Activated naive CD8-positive, alpha-beta T cell (primary cell): ENCODE measurements at regions not wholly inside any gene's neighbourhood (a gene's known extent, or its start where the extent isn't known, plus 50 kb on each side); places are given as distances from the start of the nearest gene placed in this dataset.

ENCODE experiments used
- H3K27ac Mint-ChIP-seq: one replicate; pipeline ENCODE4 v1.8.0; 2021; ENCODE audit warnings: mixed read lengths
- H3K27me3 Mint-ChIP-seq: one replicate; pipeline ENCODE4 v1.8.0; 2021; ENCODE audit warnings: mixed read lengths
- H3K36me3 Mint-ChIP-seq: one replicate; pipeline ENCODE4 v1.8.0; 2021; ENCODE audit warnings: mixed read lengths
- H3K4me1 Mint-ChIP-seq: one replicate; pipeline ENCODE4 v1.8.0; 2021; ENCODE audit warnings: low read depth, mixed read lengths
- H3K4me3 Mint-ChIP-seq: one replicate; pipeline ENCODE4 v1.8.0; 2021; ENCODE audit warnings: mild to moderate bottlenecking, mixed read lengths
- H3K9me3 Mint-ChIP-seq: one replicate; pipeline ENCODE4 v1.8.0; 2021; ENCODE audit warnings: low read depth, mixed read lengths

- H3K4me1 Mint-ChIP-seq, result no peaks in the 10 kb centered on the region
- no peak overlapping the region for H3K27ac Mint-ChIP-seq
- no peaks in the 10 kb centered on the region for H3K9me3 Mint-ChIP-seq
- H3K4me3 Mint-ChIP-seq, result no peak overlapping the region
- no peaks in the 10 kb centered on the region for H3K36me3 Mint-ChIP-seq
- H3K27me3 Mint-ChIP-seq, result peaks cover 2% of the 10 kb centered on the region
Measured at GRCh38 chr9:85230081-85230480, 511.7 kb downstream of the AGTPBP1 start.

DNA sequence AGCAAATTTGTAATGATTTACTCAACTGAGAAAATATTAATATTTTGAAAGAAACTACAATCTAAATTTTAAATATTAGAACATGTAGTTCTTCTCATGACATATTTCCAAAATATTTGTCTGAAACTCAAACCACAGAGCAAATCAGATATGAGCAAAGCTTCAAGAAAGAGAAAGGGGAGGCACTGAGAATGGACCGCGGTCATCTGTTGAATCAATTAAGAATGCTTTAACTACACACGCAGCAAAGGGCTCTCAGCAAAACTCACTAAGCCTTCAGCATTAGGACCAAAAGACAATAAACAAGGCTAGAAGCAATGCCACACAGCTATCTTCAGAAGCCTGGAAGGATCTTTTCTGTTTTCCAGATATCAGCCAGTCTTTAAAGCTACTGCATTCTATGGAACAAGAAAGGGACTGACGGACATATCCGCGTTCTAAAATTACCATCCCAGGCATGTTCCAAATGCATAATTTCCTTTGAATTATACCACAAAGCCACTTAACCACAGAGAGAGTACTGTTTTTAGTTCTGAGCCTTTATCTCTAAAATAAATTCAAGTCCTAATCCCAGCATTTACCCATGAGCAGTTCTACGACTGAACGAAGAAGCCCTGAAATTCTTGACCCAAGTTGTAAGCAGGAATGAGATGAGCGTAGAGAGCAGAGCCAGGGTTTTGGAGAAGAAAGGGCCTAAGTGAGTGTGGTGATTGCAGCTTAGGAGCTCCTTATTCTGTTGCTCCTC, 513.5 kb downstream of the AGTPBP1 start:
- Mint-ChIP-seq H3K4me1 (no peaks in the 10 kb centered on the region), H3K27ac (no peak overlapping the region), H3K27me3 (peaks cover 2% of the 10 kb centered on the region)

DNA sequence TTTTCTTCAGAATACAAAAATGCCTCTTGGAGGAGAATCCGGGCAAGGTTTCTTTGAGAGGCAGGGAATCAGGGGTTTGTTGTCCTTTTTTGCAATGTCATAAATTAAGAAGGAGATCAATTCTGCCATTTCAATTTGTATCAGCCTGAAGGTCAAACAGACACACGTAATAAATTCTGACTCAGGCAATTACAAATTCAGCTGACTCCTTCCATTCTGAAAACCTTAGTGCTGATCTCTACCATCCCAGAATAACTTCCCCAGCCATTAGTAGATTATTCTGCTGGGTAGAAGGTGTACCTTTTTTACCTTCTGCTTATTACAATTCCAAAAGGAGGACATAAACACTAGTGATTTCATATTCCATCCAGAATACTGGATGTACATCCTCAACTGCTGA, 516.6 kb downstream of the AGTPBP1 start:
- Mint-ChIP-seq H3K27ac (no peak overlapping the region), H3K4me3 (no peak overlapping the region), H3K27me3 (no peaks in the 10 kb centered on the region), H3K4me1 (no peaks in the 10 kb centered on the region), H3K36me3 (no peaks in the 10 kb centered on the region), H3K9me3 (no peaks in the 10 kb centered on the region)

More for the DNA sequence above, 513.5 kb downstream of the AGTPBP1 start:
- Mint-ChIP-seq H3K9me3 (no peaks in the 10 kb centered on the region), H3K4me3 (no peak overlapping the region), H3K36me3 (no peaks in the 10 kb centered on the region)

GRCh38 chr9:85224729-85225128, 517.0 kb downstream of the AGTPBP1 start:
- H3K36me3 Mint-ChIP-seq, result no peaks in the 10 kb centered on the region
- H3K27ac Mint-ChIP-seq, result no peak overlapping the region
- no peaks in the 10 kb centered on the region for H3K4me1 Mint-ChIP-seq
- no peaks in the 10 kb centered on the region for H3K9me3 Mint-ChIP-seq
- H3K4me3 Mint-ChIP-seq, result no peak overlapping the region
- no peaks in the 10 kb centered on the region for H3K27me3 Mint-ChIP-seq

DNA sequence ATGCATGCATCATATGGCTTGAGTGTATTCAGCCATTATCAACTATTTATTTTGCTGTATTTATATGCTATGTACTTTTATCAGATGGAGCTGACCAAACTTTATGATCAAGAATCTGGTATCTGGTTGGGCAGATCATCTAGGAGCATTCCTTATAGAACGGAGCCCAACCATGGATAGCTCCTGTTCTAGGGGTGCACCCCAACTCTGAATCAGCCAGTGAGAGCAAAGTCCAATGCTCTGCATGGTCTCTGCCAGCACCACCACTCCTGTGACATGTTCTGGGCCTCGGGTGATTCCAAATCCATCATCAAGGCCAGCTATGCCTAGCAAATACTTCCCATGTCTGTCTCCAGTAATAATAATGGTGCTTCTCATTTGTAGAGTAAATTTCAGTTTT, 517.5 kb downstream of the AGTPBP1 start:
- Mint-ChIP-seq H3K9me3 (no peaks in the 10 kb centered on the region), H3K27ac (no peak overlapping the region), H3K27me3 (no peaks in the 10 kb centered on the region), H3K4me3 (no peak overlapping the region), H3K4me1 (no peaks in the 10 kb centered on the region), H3K36me3 (no peaks in the 10 kb centered on the region)

DNA sequence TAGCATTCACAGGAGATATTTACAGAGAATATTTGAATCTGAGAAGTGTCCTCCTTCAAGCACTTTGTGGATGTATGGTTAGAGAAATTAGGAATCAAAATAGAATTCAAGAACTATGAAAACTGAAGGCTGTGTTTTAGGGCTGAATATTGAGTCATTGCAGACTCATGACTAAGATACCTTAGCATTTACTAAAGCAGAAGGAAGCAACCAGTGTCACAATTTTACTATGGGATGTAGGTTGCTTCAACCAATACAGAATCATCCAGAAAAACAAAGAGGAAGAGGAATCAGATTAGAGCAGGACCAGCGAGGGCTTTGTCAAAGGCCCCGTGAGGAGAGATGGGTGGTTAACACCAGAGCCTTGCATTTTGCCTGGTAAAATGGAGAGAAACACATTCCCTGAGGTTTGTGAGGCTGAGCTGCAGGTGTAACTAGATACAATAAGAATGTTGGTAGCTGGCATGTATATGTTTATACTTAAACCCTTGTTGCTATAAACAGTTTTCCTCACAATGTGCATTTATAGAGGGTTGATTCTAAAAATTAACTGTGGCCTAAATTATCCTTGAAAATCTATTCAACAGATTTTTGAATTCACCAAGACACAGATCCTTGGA, 518.1 kb downstream of the AGTPBP1 start:
- H3K4me1 Mint-ChIP-seq, result no peaks in the 10 kb centered on the region
- H3K36me3 Mint-ChIP-seq, result no peaks in the 10 kb centered on the region
- no peak overlapping the region for H3K27ac Mint-ChIP-seq
- no peaks in the 10 kb centered on the region for H3K9me3 Mint-ChIP-seq
- H3K27me3 Mint-ChIP-seq, result no peaks in the 10 kb centered on the region
- no peak overlapping the region for H3K4me3 Mint-ChIP-seq

GRCh38 chr9:85216601-85217000, 525.2 kb downstream of the AGTPBP1 start:
- no peak overlapping the region for H3K4me3 Mint-ChIP-seq

GRCh38 chr9:85215961-85216360, 525.8 kb downstream of the AGTPBP1 start:
- Mint-ChIP-seq H3K9me3 (no peaks in the 10 kb centered on the region), H3K4me3 (no peak overlapping the region), H3K27ac (no peak overlapping the region), H3K27me3 (peaks cover 3% of the 10 kb centered on the region), H3K36me3 (no peaks in the 10 kb centered on the region), H3K4me1 (no peaks in the 10 kb centered on the region)

More at GRCh38 chr9:85216601-85217000, 525.2 kb downstream of the AGTPBP1 start:
- Mint-ChIP-seq H3K27ac (no peak overlapping the region), H3K27me3 (peaks cover 3% of the 10 kb centered on the region), H3K9me3 (no peaks in the 10 kb centered on the region), H3K36me3 (no peaks in the 10 kb centered on the region), H3K4me1 (no peaks in the 10 kb centered on the region)

GRCh38 chr9:85215416-85215815, 526.3 kb downstream of the AGTPBP1 start:
- Mint-ChIP-seq H3K4me3 (no peak overlapping the region), H3K27me3 (peaks cover 3% of the 10 kb centered on the region), H3K36me3 (no peaks in the 10 kb centered on the region), H3K9me3 (no peaks in the 10 kb centered on the region), H3K4me1 (no peaks in the 10 kb centered on the region), H3K27ac (no peak overlapping the region)

DNA sequence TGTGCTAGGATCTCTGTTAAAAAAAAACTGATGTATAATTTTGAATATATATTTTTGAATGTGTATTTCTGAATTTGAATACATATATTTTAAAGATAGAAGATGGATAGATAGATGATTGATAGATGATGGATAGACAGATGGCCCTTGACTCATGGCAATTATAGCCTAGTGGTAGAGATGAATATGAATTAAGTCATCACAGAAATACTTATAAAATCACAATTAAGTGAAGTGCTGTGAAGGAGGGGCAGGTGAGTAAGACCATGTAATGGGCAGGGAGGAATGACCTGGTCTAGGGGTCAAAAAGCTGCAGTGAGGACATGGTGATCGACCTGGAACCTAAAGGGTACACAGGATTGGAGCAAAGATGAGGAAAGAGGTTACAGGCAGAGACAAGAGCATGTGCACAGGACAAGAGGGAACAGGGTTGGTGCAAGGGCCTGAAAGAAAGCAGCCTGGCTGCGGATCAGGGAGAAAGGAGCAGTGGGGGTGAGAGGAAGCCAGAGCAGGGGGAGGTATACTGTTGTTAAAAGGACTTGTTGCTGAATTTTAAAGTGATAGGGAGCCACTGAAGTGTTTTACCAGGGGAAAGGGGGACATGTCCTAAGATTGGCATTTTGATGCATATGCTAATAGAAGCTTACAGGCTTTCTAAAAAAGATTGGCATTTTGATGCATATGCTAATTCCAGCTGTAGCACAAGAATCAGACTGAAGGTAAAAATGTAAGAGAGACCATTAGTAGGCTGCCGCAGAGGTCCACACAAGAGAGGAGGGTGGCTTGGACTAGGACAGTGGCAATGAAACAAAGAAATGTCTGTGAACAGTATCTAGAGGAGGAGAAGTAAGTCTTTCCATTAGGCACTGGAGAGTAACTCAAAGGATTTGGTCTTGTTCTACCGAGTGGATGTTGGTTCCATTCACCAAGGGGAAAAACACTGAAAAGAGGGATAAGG, 527.8 kb downstream of the AGTPBP1 start:
- Mint-ChIP-seq H3K4me1 (no peaks in the 10 kb centered on the region), H3K4me3 (no peak overlapping the region), H3K27ac (no peak overlapping the region), H3K27me3 (peaks cover 3% of the 10 kb centered on the region), H3K36me3 (no peaks in the 10 kb centered on the region), H3K9me3 (no peaks in the 10 kb centered on the region)

DNA sequence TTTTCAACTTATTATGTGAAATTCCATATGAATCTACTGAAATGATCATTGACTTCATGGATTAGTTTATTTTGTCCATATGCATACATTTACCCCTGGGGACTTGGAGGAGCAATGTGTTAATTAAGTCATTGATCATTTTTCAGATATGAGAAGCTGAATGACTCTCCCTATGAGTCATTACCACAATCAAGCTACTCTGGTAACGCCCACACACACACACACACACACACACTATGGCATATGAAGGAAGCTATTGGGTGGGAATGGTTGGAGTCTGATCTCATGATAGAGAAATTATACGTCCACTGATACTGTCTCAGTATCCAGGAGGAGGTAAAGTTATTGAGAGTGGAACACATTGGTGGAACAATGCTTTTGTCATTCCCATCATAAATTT, 528.9 kb downstream of the AGTPBP1 start:
- H3K27me3 Mint-ChIP-seq, result peaks cover 3% of the 10 kb centered on the region
- no peaks in the 10 kb centered on the region for H3K4me1 Mint-ChIP-seq
- H3K4me3 Mint-ChIP-seq, result no peak overlapping the region
- H3K36me3 Mint-ChIP-seq, result no peaks in the 10 kb centered on the region
- H3K9me3 Mint-ChIP-seq, result no peaks in the 10 kb centered on the region
- no peak overlapping the region for H3K27ac Mint-ChIP-seq

- Mint-ChIP-seq H3K27me3 (peaks cover 3% of the 10 kb centered on the region), H3K27ac (no peak overlapping the region), H3K9me3 (no peaks in the 10 kb centered on the region), H3K4me3 (no peak overlapping the region), H3K36me3 (no peaks in the 10 kb centered on the region), H3K4me1 (no peaks in the 10 kb centered on the region)
Measured at GRCh38 chr9:85212209-85212608, 529.5 kb downstream of the AGTPBP1 start.

DNA sequence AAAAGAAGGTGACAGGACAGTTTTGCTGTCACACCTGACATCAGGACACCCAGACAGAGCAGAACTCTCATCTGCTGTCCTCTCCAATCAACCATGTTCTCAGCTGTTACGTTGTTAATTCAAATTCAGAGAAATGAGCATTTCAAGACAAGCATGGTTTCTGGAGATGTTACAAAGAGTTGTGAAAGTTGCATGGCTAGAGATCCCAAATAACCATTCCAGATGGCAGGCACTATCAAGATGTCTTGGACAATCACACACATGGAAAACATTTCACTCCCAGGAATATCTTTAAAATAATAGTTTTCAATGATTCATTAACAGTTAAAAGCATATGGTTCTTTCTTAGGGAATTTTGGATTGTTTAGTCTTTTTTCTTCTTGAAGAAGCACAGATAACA, 533.1 kb downstream of the AGTPBP1 start:
- no peak overlapping the region for H3K4me3 Mint-ChIP-seq
- no peaks in the 10 kb centered on the region for H3K36me3 Mint-ChIP-seq
- no peaks in the 10 kb centered on the region for H3K27me3 Mint-ChIP-seq
- no peak overlapping the region for H3K27ac Mint-ChIP-seq
- H3K4me1 Mint-ChIP-seq, result no peaks in the 10 kb centered on the region
- no peaks in the 10 kb centered on the region for H3K9me3 Mint-ChIP-seq

DNA sequence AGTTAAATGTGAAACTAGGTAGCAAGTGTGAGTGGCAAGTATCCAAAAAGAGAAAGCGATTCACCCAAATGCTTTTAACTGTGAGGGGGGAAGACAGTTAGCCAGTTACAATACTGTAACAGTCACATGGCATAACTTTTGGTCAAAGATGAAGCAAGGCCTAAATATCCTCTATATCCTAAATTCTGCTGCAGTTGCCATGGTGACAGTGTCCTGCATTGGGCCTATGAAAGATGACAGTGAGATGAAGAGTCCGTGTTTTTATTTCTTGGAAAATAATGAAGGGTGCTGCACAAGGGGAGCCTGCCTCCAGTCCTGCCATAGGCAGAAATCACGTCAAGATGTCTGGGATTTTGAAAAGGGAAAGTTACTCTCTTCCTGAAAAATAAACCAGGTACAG, 534.6 kb downstream of the NTRK2 start:
- no peaks in the 10 kb centered on the region for H3K9me3 Mint-ChIP-seq
- no peaks in the 10 kb centered on the region for H3K4me1 Mint-ChIP-seq
- no peak overlapping the region for H3K4me3 Mint-ChIP-seq
- H3K27ac Mint-ChIP-seq, result no peak overlapping the region
- H3K27me3 Mint-ChIP-seq, result no peaks in the 10 kb centered on the region
- no peaks in the 10 kb centered on the region for H3K36me3 Mint-ChIP-seq

GRCh38 chr9:85202596-85202995, 533.1 kb downstream of the NTRK2 start:
- Mint-ChIP-seq H3K9me3 (no peaks in the 10 kb centered on the region), H3K36me3 (no peaks in the 10 kb centered on the region), H3K4me1 (no peaks in the 10 kb centered on the region), H3K4me3 (no peak overlapping the region), H3K27me3 (no peaks in the 10 kb centered on the region), H3K27ac (no peak overlapping the region)
